NCI-H345 treated with DMSO at 0.1 percent for 48 hours (cell line): ENCODE measurements at regions not wholly inside any gene's neighbourhood (a gene's known extent, or its start where the extent isn't known, plus 50 kb on each side); places are given as distances from the start of the nearest gene placed in this dataset.
A peak's percentile ranks its signal among the peaks of the same experiment; 100 is the strongest.
"Not testable (repeated sequence)": the region's sequence is repeated elsewhere in the genome, so short reads cannot be mapped to it uniquely, and the experiment has no call there.

ENCODE experiments used
- DNase-seq: peaks from one replicate; lab custom pipeline; 2025; ENCODE audit not compliant: unreplicated experiment; lab: John Stamatoyannopoulos, UW

DNA sequence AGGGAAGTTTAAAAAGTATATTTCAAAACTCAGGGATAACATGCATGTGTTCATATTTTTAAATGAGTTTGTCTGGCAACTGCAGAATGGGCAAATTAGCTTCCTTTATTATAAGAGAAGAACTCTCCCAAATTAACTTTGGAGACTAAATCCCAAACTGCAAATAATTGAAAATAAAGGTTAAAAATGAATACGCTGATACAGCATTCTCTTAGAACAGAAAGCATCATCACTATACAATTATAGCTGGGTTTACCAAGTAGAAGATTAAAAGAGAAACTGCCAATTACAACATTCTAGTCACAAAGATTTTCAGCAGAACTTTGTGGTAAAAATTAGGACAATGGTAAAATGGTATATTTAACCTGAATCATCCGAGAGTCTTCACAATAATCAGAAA lies 73.3 kb downstream of the OLFM4 start:
- DNase-seq = no peak

DNA sequence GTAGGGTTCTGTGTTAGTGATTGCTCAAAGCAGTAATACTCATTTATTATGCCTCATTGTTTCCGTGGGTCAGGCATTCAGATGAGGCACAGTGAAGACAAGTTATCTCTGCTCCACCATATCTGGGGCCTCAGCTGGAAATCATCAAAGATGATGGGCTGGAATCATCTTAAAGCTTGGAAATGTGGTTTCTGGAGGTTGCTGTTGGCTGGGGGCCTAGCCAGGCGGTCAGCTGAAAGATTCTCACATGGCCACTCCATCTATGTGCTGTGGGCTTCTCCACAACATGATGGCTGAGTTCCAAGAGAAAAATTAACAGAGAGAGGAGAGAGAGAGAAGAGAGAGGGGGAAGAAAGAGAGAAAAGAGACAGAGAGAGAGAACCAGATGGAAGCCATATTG lies 75.5 kb downstream of the OLFM4 start:
- no peak for DNase-seq

DNA sequence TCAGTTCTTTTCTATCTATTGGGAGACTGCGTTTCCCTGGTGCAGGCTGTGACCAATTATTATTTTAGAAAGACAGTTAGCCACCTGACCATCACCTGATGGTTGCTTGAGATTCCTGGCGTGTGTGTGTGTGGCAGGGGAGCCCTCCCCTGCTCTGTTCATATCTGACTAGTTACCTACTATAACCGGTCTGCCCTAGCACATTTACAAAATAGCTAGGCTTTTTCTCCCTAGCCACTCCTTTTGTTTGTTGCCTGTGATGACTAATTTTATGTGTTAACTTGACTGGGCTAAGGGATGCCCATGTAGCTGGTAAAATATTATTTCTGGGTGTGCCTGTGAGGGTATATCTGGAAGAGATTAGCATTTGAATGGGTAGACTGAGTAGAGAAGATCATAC lies 76.9 kb downstream of the OLFM4 start:
- no peak for DNase-seq

GRCh38 chr13:53105890-53106289 lies 77.3 kb downstream of the OLFM4 start:
- no peak for DNase-seq

DNA sequence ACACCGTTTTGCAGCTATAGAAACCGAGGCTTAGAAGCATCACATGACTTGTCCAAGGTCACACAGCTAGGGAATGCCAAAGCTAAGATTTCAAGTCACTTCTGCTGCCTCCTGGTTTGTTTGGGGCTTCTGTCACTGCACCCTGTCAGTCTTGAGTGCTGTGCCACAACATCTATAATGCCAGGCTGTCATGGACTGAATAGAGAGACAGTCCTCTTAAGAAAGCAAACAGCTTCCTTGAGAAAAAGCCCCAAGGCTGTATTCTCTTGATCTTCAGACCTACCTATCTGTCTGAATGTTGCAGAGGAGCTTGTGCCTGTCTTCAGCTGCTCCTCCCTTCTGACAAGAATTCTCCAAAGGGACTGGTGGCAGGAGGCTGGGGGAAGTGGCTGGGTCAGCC lies 81.6 kb downstream of the OLFM4 start:
- DNase-seq = no peak

DNA sequence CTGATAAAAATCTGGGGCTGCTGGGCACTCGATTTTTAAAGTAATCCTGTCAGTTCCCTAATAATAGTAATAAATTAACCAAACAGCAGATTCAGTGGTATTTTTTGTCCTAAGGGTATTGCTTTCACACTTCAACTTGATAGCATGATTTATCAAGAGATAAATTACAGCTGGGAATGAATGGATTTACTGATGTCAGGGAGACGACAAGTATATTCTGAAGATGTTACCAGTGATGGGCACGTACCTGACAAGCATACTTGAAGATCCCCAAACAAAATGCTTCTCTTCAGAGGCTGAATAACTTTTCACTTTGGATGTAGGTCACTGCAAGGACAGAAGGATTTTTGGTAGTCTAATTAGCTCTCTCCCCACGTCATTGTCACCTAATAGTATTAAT lies 82.0 kb downstream of the OLFM4 start:
- no peak for DNase-seq

- peak; percentile 69 for DNase-seq
These were observed 83.9 kb downstream of the OLFM4 start for GRCh38 chr13:53112522-53112921.

DNA sequence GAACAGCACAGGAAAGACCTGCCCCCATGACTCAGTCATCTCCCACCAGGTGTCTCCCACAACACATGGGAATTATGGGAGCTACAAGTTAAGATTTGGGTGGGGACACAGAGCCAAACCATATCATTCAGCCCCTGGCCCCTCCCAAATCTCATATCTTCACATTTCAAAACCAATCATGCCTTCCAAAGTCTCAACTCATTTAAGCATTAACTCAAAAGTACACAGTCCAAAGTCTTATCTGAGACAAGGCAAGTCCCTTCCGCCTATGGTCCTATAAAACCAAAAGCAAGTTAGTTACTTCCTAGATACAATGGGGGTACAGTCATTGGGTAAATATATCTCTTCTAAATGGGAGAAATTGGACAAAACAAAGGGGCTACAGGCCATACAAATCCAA lies 88.4 kb downstream of the OLFM4 start:
- DNase-seq = not testable (repeated sequence)

- no peak for DNase-seq
These were observed 92.6 kb downstream of the OLFM4 start for GRCh38 chr13:53121131-53121773.

GRCh38 chr13:53121919-53122318 lies 93.3 kb downstream of the OLFM4 start:
- no peak for DNase-seq

DNA sequence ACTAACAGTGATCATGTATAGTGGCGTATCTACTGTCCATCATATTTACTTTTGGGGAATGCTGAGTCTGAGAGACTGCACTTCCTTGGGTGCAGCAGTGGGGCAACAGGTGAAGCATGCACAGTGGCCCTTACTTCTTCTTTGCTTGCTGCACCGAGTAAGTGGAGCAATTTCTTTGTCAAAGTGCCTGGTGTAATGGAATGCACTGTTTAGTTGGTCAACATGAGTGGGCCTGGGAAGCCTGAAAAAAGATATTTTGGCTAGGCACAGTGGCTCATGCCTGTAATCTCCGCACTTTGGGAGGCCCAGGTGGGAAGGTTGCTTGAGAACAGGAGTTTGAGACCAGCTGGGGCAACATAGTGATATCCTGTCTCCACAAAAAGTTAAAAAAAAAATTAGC lies 94.9 kb downstream of the OLFM4 start:
- DNase-seq = no peak

DNA sequence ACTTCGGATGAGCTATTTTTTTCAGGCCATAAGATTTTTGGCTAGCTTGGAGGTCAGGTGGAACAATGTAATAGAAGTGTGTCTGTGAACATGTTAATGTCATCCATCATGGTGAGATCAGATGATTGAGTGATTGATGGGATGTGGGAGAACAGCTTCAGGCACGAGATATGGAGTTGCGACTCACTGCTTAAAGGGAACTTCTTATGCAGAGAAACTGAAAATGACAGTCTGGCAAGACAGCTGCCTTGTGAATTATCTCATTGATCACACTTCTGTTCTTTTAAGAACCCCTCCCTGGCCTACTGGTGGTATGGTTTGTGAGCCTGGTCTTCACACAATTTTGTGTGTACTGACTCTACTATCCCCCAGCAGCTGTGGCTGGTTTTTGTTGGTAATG lies 96.0 kb downstream of the OLFM4 start:
- no peak for DNase-seq

GRCh38 chr13:53126841-53127245 lies 98.2 kb downstream of the OLFM4 start:
- no peak for DNase-seq

GRCh38 chr13:53127373-53127772 lies 98.8 kb downstream of the OLFM4 start:
- DNase-seq = no peak

DNA sequence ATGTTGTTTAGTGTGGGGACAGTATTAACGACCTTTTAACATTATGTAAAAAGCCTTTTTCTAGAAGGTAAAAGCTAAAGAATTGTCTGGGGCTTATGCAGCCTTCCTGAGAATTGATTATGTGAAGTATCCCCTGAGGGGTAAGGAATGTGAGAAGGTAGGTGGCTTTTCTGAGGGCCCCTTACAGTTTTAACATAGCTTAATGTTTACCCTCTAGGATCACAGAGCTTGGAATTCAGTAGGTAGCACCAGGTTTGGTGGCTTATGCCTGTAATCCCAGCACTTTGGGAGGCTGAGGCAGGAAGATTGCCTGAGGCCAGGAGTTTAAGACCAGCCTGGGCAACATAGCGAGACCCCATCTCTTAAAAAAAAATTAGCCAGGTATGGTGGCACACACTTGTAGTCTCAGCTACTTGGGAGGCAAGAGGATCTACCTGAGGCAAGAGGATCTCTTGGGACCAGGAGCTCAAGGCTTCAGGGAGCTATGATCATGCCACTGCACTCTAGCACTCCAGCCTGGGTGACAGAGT lies 101.3 kb downstream of the OLFM4 start:
- no peak for DNase-seq

DNA sequence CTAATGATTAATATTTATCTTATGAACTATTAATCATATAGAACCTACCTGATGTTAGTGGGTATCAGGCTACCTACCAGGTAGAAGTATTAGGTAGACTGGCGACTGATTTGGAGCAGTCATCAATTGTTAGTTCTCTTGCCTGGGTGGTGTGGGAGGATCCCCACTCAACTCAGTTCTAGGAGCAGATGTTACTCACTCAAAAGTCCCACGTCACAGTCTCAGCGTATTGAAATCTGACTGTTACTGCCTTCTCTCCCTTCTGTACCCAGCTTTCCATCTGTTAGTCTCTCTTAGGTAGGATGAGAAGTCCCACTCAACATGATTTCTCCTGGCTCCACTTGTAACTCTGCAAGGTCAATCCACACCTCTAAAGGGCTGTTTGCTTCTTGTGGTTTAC lies 102.7 kb downstream of the OLFM4 start:
- no peak for DNase-seq

DNA sequence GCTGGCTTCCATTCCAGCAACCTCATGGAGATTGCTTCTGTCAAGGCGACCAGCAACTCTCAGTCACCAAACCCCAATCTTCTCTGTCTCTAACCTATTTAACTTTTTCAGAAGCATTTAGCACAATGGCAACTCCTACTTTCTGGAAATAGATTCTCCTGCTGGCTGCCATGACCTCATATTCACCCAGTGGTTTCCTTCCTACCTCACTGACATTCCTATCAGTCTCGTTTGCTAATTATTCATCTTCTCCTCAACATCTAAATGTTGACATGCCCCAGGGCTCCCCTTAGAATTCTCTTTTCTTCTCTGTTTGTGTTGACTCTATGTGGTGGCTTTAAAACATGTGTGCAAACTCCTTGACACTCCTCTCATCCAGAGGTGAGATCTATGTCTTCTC lies 106.7 kb downstream of the OLFM4 start:
- DNase-seq = no peak

- DNase-seq = no peak
These were observed 108.1 kb downstream of the OLFM4 start for GRCh38 chr13:53136554-53137215.

- DNase-seq = no peak
These were observed 109.2 kb downstream of the OLFM4 start for GRCh38 chr13:53137779-53138178.

GRCh38 chr13:53138376-53139036 lies 109.9 kb downstream of the OLFM4 start:
- DNase-seq = no peak

DNA sequence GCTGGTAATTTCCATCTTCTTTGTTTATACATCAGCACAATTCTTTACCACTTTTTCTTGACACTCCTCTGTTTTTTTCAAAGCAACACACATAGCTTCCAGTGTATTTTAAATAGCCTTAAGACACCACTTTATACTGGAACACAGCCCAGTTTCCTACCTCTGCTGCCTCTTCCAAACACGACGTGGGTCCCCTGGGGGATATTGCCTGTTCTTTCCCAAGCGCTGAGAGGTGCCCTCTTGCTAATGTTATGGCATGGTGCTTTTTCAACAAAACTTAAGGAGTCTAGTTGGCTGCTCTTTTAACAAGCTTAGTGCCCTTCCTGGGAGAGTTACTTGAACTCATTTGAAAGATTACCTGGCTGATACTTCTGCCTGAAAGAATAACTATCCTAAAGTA lies 112.7 kb downstream of the OLFM4 start:
- no peak for DNase-seq

DNA sequence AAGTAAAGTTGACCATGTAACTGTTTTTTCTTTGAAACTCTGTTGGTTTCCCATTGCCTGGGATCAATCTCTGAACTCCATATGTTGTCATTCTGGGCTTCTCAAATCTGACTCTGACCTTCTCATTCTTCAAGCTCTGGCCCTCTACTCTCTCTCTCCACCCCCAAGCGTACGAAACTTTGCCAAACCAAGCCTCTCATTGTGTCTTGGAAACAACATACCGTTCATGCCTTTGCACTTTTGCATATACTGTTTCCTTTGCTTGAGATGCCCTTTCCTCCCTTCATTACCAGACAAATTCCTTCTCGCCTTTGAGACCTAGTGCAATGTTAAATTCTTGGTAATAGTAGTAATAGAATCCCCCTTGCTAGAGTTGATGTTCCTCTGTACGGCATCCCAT lies 113.7 kb downstream of the OLFM4 start:
- no peak for DNase-seq
